CD4-positive, alpha-beta T cell treated with Interleukin-17A for 4 hours (primary cell): ENCODE measurements at regions not wholly inside any gene's neighbourhood (a gene's known extent, or its start where the extent isn't known, plus 50 kb on each side); places are given as distances from the start of the nearest gene placed in this dataset.

Source experiments
- DNase-seq: peaks from one replicate; pipeline ENCODE4 v3.0.0-alpha.2; 2020; ENCODE audit warnings: mixed read lengths

DNA sequence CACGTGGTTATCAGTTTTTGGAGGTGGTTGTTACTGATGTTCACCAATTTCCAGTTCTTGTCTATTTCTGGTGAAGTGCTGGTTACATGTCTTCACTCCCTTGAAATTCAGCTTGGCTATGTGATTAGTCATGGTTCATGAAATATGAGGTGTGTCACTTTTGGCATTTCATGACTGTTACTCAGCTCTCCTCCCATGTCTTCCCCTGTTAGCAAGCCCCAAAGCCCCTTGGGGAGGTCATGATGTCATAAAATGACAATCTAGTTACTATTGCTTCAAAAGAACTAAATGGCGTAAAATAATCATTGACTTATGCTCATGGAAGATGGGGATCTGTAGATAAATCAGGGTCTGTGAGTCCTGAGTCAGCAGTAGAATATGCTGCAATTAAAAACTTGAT, 425.1 kb downstream of the SETD4 start:
- no peak for DNase-seq

DNA sequence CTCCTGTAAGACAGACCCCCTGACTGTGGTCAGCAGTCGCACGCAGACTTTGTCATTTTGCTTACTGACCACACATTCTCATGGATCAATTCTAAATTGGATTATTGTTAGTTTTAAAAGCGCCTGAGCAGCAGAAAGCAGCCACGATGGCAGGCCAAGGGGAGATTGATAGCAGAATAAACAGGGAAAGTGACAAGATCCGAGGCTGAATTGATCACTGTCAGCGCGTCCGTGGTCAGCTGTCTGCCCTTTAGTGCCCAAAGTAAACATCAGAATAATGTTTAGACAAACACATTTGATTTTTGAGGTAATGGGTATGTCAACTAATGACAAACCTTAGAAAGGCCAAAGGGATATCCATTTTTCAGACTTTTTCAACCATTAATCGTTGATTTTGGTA, 426.8 kb downstream of the SETD4 start:
- no peak for DNase-seq

DNA sequence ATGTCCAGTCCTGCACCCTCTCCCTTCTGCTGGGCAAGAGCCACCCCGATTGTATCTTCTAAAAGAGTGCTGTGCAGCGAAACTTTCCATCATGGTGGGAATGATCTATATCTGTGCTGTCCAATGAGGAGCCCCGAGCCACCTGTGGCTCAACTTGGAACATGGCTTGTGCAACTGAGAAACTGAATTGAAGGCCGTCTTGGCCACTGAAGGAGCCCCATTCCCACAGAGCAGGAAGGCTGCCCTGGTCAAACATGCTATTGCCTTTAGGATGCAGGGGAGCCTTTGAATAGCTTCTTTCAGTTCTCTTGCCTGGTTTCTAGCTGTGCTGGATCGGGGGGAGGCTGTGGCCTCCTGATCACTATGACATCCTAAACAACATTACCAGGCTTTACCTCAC, 427.6 kb downstream of the SETD4 start:
- DNase-seq: no peak

DNA sequence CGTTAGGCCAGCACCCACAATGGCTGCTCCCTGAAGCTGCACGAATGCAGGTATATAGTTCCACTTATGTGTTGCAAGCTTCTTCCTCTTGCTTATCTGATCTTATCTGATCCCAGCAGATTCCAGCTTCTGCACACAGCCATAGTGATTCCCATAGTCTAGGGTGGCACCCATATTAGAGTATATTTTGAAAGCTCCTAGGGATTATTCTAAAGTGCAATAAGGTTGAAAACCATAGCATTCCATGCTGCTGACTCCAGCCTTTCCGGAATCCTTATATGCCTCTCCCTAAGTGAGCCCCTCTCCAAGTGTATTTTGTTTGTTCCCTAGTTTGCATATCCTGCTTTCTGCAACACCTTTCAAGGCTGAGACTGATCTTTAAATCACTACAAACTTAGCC, 432.0 kb downstream of the SETD4 start:
- no peak for DNase-seq

DNA sequence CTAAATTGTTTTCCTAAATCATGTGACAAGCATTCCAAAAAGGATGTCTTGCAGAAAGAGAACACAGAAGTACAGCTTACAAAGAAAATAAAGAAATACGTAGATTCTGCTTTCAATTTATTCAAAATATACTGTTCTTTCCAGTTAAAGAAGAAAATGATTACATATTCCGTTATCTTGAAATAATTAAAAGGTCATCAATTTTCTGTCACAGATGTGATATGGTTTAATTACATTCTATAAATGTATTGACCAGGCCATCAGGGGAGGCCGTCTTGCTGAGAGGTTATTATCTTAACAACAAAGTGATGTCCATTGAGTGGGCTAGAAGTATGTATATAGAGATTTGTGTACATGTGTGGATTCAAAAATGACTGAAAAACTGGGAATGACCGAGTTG, 432.9 kb downstream of the SETD4 start:
- DNase-seq: no peak

DNA sequence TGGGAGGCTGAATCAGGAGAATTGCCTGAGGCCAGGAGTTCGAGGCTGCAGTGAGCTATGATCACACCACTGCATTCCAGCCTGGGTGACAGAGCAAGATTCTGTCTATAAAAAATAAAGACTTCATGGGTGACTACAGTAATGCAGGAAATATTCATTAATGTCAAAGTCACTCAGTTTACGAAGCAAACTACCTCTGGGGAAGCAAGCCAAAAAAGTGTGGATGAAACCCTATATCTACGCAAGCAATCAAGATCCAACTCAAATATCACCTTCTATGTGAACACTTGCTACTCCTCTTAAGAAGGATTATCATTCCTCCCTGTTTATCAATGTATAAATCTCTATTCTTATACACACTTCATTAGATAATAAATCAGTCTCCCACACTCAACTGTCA, 434.8 kb downstream of the SETD4 start:
- DNase-seq: no peak

DNA sequence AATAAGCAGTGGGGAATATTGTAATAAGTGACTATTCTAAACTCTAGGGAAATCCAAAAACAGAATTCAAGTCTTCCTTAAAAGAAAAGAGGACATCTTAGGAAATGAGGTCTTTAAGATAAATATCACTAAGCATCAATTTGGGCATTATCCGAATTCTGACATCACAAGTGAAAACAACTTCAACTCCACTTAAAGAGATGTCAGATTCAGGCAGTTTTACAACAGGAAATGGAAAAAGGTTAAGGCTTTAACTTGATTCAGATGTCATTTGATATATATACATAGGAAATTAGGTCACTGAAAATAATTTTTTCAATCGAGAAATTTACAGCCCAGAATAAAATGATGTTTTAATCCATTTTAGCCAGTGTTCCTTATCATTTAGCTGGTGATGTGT, 435.4 kb downstream of the SETD4 start:
- DNase-seq: no peak

DNA sequence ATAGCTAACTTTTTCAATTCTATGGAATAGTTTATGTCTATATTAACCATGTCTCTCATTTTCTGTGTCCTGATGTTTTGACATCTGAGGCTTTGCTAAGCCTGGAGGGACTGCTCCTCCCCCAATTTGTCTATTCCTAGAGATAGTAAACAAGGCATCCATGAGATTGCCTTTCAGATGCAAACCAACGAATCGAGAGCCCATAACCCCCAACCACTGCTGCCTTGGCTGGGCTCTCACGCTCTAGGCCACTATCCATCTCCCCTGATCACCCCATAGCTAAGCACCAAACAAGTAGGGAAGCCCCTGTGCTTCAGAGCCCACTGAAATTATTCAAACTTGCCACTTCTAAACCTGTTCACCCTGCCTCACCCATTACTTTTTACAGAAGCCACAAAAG, 437.7 kb downstream of the SETD4 start:
- no peak for DNase-seq

DNA sequence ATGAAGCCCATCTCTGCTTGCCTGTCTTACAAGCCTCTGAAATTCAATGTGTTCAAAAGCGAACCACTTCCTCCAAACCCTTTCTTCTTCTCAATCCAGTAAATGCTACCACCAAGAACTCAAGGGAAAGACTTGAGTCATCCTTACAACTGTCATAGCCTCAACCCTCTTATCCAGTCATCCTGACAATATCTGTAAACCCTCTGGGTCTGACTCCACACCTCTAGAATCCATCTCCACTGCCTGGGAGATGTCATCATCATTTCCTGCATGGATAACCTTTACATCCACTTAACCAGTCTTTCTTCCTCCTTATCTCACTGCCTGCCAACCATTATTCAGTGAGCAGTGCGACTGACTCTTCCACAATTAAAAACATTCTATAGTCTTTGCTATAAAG, 441.1 kb downstream of the SETD4 start:
- DNase-seq: no peak

DNA sequence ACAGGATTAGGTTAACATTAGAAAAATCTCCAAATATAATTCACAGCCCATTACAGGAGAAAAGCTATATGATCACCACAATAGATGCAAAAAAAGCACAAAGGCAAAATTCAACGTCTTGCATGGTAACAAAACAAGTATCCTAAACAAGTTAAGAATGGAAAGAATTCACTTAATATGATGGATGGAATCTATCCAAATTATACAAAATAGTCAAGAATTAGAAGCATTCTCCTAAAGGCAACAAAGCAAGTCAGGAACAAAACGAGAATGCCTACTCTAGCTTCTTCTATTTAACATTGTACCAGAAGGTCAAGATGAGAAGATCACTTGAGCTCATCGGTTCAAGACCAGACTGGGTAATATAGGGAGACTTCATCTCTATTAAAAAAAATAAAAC, 442.8 kb downstream of the SETD4 start:
- DNase-seq: no peak

DNA sequence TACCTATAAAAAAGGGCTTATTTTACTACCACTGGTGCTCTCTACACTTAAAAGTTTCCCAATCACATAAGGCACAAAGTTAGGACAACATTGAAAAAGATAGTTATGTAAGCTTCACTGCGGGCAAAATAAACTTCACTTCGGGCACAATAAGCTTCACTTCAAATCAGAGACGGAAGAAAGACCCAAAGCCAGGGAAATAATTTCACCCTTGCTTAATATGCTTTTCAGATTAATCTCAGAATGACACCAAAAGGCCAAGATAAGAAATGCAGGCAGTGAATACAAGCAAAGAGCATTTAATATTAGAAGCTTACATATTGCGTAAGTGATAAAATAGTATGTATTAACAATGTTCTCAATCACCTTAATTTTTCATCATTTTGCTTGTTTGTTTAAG, 444.2 kb downstream of the SETD4 start:
- no peak for DNase-seq

DNA sequence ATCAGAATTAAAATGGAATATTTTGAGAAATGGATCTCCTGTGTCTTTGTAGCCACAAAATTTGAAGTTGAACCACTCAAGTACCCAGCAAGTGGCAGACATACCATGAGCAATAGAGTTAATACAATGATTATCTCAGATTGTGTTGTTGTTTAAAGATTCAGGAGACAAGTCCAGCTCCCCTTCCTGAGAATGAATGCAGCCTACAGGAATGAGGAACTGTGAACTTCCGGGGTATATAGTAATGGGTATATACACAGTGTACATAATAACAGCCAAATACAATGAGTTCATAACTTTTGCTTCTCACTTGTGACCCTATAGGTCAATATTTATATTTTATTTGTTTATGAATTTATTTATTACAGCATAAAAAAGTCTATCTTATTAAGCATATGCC, 445.0 kb downstream of the SETD4 start:
- no peak for DNase-seq

DNA sequence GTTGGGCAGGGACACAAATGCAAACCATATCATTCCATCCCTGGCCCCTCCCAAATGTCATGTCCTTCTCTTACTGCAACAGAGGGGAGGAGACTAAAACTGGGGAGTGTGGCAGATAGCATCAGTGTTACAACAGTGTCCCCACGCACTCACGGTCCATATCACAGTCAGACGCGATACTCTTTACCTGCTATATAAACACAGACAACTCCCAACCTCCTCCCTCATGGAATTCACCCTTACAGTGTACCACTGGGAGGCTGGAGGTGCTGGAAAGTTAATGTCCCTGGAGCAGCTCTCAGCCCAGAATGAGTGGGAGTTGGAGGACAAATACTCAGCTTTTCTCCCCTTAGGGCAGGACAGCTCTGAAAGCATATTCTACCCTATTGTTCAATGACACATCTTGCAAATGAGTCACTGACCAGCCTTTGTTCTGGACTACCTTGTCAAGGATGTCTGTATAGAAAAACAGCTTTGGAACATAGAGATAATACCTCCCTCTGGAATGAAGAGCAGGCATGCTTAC, 445.9 kb downstream of the SETD4 start:
- no peak for DNase-seq

DNA sequence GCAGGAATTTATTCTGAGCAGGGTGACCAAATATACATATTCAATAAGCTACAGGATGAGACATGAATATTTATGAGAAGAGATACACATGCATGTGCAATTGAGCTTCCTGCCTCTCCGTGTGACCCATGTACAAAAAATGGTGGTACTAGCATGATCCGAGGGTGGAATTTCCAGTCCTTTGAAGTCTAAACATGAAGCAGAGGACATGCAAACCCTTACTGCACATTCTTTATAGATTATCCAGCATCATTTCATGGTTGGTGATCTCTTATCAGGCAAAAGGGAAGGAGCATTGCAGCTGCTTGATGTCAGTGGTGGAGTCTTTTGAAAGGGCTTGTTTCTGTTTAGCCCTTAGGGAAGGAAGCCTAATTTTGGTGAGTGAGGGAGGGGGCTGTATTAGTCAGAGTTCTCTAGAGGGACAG, 448.6 kb downstream of the SETD4 start:
- no peak for DNase-seq

DNA sequence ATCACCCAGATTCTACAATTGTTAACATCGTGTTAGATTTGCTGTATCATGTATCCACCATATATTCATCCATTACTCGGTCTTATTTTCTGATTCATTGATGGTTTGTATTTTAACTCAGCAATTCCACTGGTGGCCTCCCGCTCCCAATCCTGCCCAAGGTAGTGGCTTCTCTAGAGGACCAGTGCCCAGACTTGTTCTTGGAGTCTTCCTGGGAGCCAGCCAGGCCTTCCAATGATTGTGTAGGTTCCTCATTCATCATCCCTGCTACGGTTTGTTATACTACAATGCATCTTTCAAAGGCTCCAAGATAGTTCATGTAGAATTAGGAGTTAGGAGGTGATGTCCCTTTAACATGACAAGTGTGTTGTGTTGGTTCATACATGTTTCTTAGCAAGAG, 451.1 kb downstream of the SETD4 start:
- DNase-seq: no peak

DNA sequence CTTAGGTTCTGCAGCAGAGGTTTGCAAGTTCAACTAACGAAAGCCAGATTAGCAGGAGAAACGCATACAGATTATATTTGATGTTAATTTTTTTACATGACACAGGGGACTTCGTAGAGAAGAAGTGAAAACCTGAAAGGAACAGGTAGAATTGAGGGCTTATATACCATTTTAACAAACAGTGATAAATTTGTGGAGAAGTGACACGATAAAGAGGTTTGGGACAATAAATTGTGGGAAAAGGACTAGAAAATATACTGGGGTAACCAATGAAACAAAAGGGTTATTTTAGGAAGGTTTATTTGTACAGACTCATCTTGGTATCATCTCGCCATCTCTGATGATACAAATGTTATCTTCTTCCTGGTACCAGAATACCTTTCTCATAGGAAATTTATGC, 452.9 kb downstream of the SETD4 start:
- no peak for DNase-seq

DNA sequence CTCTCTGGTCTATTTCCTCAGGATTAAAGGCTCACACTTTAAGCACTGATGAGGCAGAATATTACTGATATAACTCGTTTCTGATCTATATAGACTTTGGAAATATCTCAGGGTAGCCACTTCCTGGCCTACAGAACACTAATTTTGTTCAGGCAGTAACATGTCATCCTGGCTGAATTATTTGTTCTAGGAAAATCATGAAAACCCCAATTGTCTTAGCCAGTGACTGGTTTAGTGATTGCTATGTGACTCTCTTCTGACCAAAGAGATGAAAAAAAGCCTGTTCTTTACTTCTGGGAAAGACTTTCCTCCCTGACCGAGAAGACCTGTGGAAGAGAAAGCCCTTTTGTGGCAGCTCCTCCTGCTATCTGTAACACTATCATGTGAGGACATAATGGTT, 453.7 kb downstream of the SETD4 start:
- DNase-seq: no peak

DNA sequence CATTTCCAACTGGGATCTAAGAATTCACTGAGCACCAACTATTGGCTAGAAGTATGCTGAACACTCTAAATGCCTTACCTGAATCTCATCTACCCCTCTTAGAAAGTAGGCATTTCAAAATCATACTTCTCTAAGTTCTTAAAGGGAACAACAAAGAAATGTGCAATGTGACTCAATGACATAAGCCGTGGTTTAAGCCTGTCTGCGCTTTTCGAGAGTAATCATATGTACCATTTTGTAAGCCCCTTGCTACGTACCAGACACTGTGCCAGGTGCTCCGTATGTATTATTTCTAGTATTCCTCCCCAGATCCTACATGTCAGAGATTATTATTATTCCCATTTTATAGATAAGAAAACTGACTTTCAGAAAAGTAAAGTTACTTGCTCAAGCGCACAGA, 454.2 kb downstream of the SETD4 start:
- DNase-seq: no peak

DNA sequence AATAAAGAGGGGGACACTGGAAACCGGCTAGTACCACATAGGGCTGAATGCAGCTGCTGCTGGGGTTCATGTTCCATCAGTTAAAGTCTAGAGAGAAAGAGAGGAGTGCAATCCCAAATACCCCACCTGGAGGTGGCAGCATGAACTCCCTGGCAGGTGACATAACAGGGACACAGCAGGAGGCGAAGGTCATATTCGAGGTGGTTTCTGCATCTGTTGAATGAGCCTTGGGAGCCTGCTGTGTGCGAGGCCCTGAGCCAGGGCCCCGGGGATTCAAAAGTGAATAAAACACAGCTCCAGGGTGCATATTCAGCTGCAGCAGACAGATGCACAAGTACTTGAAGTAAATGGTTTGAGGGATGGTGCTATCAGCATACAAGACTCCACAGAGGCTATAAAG, 456.8 kb downstream of the SETD4 start:
- DNase-seq: no peak

DNA sequence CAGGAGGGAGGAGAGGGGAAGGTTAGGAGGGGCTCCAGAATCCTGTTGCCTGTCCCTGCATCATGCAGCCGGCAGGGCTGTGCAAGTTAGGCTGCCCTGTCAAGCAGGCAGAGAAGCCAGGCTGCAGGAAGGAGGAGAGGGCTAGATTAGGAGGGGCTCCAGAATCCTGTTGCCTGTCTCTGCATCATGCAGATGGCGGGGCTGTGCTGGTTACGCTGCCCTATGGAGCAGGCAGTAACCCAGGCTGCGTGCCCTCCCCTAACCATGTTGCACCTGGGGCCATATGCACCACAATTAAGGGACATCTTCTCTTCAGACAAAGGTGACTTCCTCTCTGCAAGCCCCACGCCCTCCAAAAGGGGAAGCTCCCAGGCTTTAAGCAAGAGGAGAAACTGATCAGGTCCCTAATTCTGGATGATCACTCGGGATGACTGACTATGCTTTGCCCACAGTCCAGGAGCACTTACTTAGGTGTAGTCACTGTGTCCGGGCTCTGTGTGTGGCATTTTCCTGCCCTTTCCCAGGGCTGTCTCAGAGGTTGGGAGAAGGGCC, 457.4 kb downstream of the SETD4 start:
- no peak for DNase-seq

DNA sequence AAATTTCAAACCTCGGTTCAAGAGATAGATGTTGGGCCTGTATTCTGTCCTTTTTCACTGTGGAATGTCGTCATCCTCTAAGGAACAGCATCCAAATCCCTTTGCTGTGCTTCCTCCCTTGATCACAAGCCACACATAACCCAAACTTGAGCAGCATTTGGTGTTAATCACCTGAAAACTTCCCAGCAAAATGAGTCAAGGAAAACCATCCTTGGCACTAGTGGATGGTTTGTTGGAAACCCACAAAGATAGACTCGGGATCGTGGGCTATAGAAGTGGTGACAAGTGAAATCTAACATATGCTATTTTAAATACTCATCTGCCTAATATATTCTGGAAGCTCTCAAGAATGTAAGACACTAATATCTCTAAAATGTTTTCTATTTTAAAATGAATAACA, 459.1 kb downstream of the SETD4 start:
- no peak for DNase-seq

DNA sequence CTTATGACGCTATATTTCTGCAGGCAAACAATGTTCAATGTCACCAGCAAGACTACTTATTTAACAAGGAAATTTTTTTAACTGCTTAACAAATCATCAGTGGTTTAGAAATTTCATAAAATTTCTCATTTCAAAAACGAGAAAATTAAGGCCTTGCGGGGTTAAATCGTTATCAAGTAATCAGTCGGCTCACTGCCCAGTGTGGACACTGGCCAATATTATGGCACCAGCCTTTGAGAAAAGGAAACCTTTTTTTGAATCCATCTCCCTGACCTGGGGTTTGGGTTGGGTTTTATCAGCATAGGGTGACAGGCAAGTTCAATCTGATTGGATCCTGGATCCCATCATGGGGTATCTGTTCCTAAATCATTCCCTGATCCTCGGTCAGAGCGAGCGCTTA, 461.2 kb downstream of the SETD4 start:
- no peak for DNase-seq

DNA sequence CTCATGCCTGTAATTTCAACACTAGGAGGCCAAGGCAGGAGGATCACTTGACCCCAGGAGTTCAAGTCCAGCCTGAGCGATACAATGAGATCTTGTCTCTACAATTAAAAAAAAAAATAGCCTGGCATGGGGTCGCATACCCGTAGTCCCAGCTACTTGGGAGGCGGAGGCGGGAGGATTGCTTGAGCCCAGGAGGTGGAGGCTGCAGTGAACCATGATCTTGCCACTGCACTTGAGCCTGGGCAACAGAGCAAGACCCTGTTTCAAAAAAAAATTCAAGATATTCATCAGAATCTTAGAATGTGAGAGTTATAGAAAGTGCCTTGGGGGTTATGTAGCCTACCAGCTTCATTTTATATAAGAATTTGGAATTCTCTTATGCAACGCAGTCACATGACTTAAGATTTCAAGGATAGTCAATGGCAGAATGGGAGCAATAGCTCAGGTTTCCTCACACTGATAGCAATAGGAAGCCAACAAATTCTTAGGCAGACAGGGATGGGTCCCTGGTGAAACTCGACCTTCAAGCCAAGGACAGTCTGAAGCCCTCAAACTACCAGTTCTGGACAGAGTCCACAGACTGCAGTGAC, 462.5 kb downstream of the SETD4 start:
- no peak for DNase-seq

DNA sequence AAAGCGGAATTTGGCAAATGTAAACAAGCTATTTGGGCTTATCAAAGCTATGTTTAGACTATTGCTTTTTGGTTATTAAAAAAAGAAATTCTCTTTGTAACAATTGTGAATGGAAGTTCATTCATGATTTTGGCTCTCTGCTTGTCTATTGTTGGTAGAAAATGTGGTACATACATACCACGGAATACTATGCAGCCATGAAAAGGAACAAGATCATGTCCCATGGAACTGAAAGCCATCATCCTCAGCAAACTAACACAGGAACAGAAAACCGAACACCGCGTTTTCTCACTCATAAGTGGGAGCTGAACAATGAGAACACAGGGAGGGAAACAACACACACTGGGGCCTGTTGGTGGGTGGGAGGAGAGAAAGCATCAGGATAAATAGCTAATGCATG, 465.4 kb downstream of the SETD4 start:
- no peak for DNase-seq

DNA sequence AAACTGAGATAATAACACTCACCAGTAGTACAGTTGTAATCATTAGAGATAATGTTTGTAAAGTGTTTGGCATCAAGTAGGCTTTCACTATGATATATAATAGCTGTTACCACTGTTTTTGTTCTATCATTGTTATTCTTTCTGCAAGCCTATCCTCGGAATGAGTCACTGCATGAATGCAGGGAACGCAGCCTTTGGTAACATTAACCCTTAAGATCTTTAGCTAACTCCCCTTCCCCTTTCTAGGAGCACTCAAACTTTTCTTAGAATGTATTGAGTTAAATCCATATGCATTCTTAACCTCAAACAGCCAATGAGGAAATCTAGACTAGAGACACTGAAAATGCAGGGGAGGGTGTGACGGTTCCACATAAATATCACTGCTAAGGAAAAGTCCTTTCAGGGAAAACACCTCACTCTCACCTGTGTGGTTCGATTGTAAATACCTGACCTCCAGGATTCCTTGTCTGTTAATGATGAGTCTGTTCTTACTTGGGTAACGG, 467.3 kb downstream of the SETD4 start:
- DNase-seq: no peak
